ENCODE measurements at regions not wholly inside any gene's neighbourhood (a gene's known extent, or its start where the extent isn't known, plus 50 kb on each side); places are given as distances from the start of the nearest gene placed in this dataset.

- Mint-ChIP-seq H3K9me3 (peaks cover 0 to 4% (median 0%) of the 10 kb centered on the region in 7 donors), H3K27ac (no peak overlapping the region), H3K27me3 (peaks cover 14 to 23% (median 22%) of the 10 kb centered on the region in 3 donors), H3K4me1 (no peaks in the 10 kb centered on the region), H3K36me3 (no peaks in the 10 kb centered on the region), H3K4me3 (no peak overlapping the region)
- ATAC-seq (ENCODE audit: low read depth in 2 of 2) (no peak), DNase-seq (no peak)
These were observed 173.9 kb downstream of the HHIPL2 start for GRCh38 chr1:222373831-222374602.

- ATAC-seq (ENCODE audit: low read depth in 2 of 2) (no peak), DNase-seq (no peak)
- Mint-ChIP-seq H3K4me3 (no peak overlapping the region), H3K27ac (no peak overlapping the region), H3K27me3 (peaks cover 13 to 26% (median 20%) of the 10 kb centered on the region in 3 donors), H3K4me1 (no peaks in the 10 kb centered on the region), H3K36me3 (no peaks in the 10 kb centered on the region), H3K9me3 (peaks cover 0 to 4% (median 0%) of the 10 kb centered on the region in 7 donors)
These were observed 174.7 kb downstream of the HHIPL2 start for GRCh38 chr1:222373216-222373615.

GRCh38 chr1:222372221-222372620 lies 175.7 kb downstream of the HHIPL2 start:
- H3K27me3 Mint-ChIP-seq: peaks cover 10 to 26% (median 13%) of the 10 kb centered on the region in 3 donors
- no peak overlapping the region for H3K4me3 Mint-ChIP-seq
- no peak overlapping the region for H3K27ac Mint-ChIP-seq
- no peaks in the 10 kb centered on the region for H3K36me3 Mint-ChIP-seq
- no peaks in the 10 kb centered on the region for H3K4me1 Mint-ChIP-seq
- no peak for ATAC-seq (ENCODE audit: low read depth in 2 of 2)
- no peak for DNase-seq
- peaks cover 0 to 4% (median 0%) of the 10 kb centered on the region in 7 donors for H3K9me3 Mint-ChIP-seq

GRCh38 chr1:222370913-222371675 lies 176.8 kb downstream of the HHIPL2 start:
- H3K4me1 Mint-ChIP-seq: no peaks in the 10 kb centered on the region

GRCh38 chr1:222370081-222370912 lies 177.6 kb downstream of the HHIPL2 start:
- Mint-ChIP-seq H3K9me3 (no peaks in the 10 kb centered on the region), H3K27me3 (peaks cover 10 to 17% (median 13%) of the 10 kb centered on the region in 3 donors), H3K4me3 (no peak overlapping the region), H3K4me1 (no peaks in the 10 kb centered on the region), H3K27ac (no peak overlapping the region), H3K36me3 (no peaks in the 10 kb centered on the region)
- no peak for ATAC-seq (ENCODE audit: low read depth in 2 of 2)
- no peak for DNase-seq

More at GRCh38 chr1:222370913-222371675, 176.8 kb downstream of the HHIPL2 start:
- no peak overlapping the region for H3K4me3 Mint-ChIP-seq
- no peak for DNase-seq
- no peaks in the 10 kb centered on the region for H3K36me3 Mint-ChIP-seq
- H3K9me3 Mint-ChIP-seq: no peaks in the 10 kb centered on the region
- no peak overlapping the region for H3K27ac Mint-ChIP-seq
- H3K27me3 Mint-ChIP-seq: peaks cover 10 to 17% (median 13%) of the 10 kb centered on the region in 3 donors
- no peak for ATAC-seq (ENCODE audit: low read depth in 2 of 2)

- peaks cover 10 to 17% (median 13%) of the 10 kb centered on the region in 3 donors for H3K27me3 Mint-ChIP-seq
- H3K4me3 Mint-ChIP-seq: no peak overlapping the region
- no peaks in the 10 kb centered on the region for H3K9me3 Mint-ChIP-seq
- no peaks in the 10 kb centered on the region for H3K36me3 Mint-ChIP-seq
- no peaks in the 10 kb centered on the region for H3K4me1 Mint-ChIP-seq
- ATAC-seq (ENCODE audit: low read depth in 2 of 2) (no peak), DNase-seq (no peak)
- H3K27ac Mint-ChIP-seq: no peak overlapping the region
These were observed 178.8 kb downstream of the HHIPL2 start for GRCh38 chr1:222369148-222369547.

GRCh38 chr1:222358100-222358499 lies 189.8 kb downstream of the HHIPL2 start:
- H3K36me3 Mint-ChIP-seq: no peaks in the 10 kb centered on the region
- no peak overlapping the region for H3K4me3 Mint-ChIP-seq
- H3K27ac Mint-ChIP-seq: no peak overlapping the region

GRCh38 chr1:222357252-222357651 lies 190.7 kb downstream of the HHIPL2 start:
- peaks cover 4 to 5% (median 5%) of the 10 kb centered on the region in 3 donors for H3K27me3 Mint-ChIP-seq
- DNase-seq (no peak), ATAC-seq (ENCODE audit: low read depth in 2 of 2) (no peak)
- H3K27ac Mint-ChIP-seq: peak overlapping the region in 1 of 6 donors; percentile 33
- H3K4me3 Mint-ChIP-seq: no peak overlapping the region
- peaks cover 4 to 6% (median 5%) of the 10 kb centered on the region in 3 donors for H3K4me1 Mint-ChIP-seq
- H3K36me3 Mint-ChIP-seq: no peaks in the 10 kb centered on the region
- H3K9me3 Mint-ChIP-seq: peaks cover 4 to 20% (median 11%) of the 10 kb centered on the region in 7 donors

More at GRCh38 chr1:222358100-222358499, 189.8 kb downstream of the HHIPL2 start:
- Mint-ChIP-seq H3K9me3 (peaks cover 4 to 20% (median 11%) of the 10 kb centered on the region in 7 donors), H3K4me1 (peaks cover 4 to 6% (median 5%) of the 10 kb centered on the region in 3 donors), H3K27me3 (peaks cover 4 to 5% (median 5%) of the 10 kb centered on the region in 3 donors)
- ATAC-seq (ENCODE audit: low read depth in 2 of 2): no peak
- DNase-seq: no peak

- no peak for ATAC-seq (ENCODE audit: low read depth in 2 of 2)
- peaks cover 0 to 4% (median 0%) of the 10 kb centered on the region in 7 donors for H3K9me3 Mint-ChIP-seq
- H3K4me1 Mint-ChIP-seq: no peaks in the 10 kb centered on the region
- H3K36me3 Mint-ChIP-seq: peaks cover 0 to 8% of the 10 kb centered on the region in 2 donors
- H3K4me3 Mint-ChIP-seq: no peak overlapping the region
- H3K27me3 Mint-ChIP-seq: peaks cover 13 to 30% (median 22%) of the 10 kb centered on the region in 3 donors
- no peak for DNase-seq
- H3K27ac Mint-ChIP-seq: no peak overlapping the region
These were observed 200.3 kb downstream of the HHIPL2 start for GRCh38 chr1:222347627-222348026.

- Mint-ChIP-seq H3K36me3 (peaks cover 0 to 8% of the 10 kb centered on the region in 2 donors), H3K27me3 (peaks cover 13 to 30% (median 24%) of the 10 kb centered on the region in 3 donors), H3K4me1 (no peaks in the 10 kb centered on the region), H3K27ac (no peak overlapping the region), H3K4me3 (no peak overlapping the region), H3K9me3 (peaks cover 0 to 4% (median 0%) of the 10 kb centered on the region in 7 donors)
- DNase-seq: no peak
- ATAC-seq (ENCODE audit: low read depth in 2 of 2): no peak
These were observed 200.9 kb downstream of the HHIPL2 start for GRCh38 chr1:222346955-222347354.

- ATAC-seq (ENCODE audit: low read depth in 2 of 2) (no peak), DNase-seq (no peak)
- no peak overlapping the region for H3K27ac Mint-ChIP-seq
- no peak overlapping the region for H3K4me3 Mint-ChIP-seq
- no peaks in the 10 kb centered on the region for H3K9me3 Mint-ChIP-seq
- no peaks in the 10 kb centered on the region for H3K36me3 Mint-ChIP-seq
- peaks cover 0 to 10% (median 5%) of the 10 kb centered on the region in 3 donors for H3K27me3 Mint-ChIP-seq
- H3K4me1 Mint-ChIP-seq: no peaks in the 10 kb centered on the region
These were observed 208.4 kb downstream of the HHIPL2 start for GRCh38 chr1:222339376-222339947.

GRCh38 chr1:222335586-222335985 lies 212.3 kb downstream of the HHIPL2 start:
- no peak overlapping the region for H3K4me3 Mint-ChIP-seq
- DNase-seq (no peak), ATAC-seq (ENCODE audit: low read depth in 2 of 2) (no peak)
- H3K27me3 Mint-ChIP-seq: peaks cover 0 to 4% (median 0%) of the 10 kb centered on the region in 3 donors
- H3K36me3 Mint-ChIP-seq: no peaks in the 10 kb centered on the region
- no peaks in the 10 kb centered on the region for H3K9me3 Mint-ChIP-seq
- H3K27ac Mint-ChIP-seq: no peak overlapping the region
- no peaks in the 10 kb centered on the region for H3K4me1 Mint-ChIP-seq
